Ascending aorta (tissue), 2 donors: ENCODE measurements at regions not wholly inside any gene's neighbourhood (a gene's known extent, or its start where the extent isn't known, plus 50 kb on each side); places are given as distances from the start of the nearest gene placed in this dataset.

Experiments
- DNase-seq, 2 donors: peaks; one replicate each; pipeline ENCODE4 v3.0.0-alpha.2; 2019; ENCODE audit warnings: low spot score in 2 of 2
- H3K27ac ChIP-seq, 2 donors: fragments of 200-600 bp; sonication (generic); one replicate each; pipeline ENCODE4 v1.5.1; 2016 to 2017; ENCODE audit warnings: mild to moderate bottlenecking in 1 of 2
- H3K27me3 ChIP-seq: fragments of 200-600 bp; sonication (generic); one replicate; pipeline ENCODE4 v1.5.1; 2017
- H3K36me3 ChIP-seq, 2 donors: fragments of 200-600 bp; sonication (generic); one replicate each; pipeline ENCODE4 v1.5.1; 2016
- H3K4me1 ChIP-seq, 2 donors: fragments of 200-600 bp; sonication (generic); one replicate each; pipeline ENCODE4 v1.5.1; 2016 to 2017; ENCODE audit warnings: mild to moderate bottlenecking in 1 of 2
- H3K4me3 ChIP-seq, 2 donors: fragments of 200-600 bp; sonication (generic); one replicate each; pipeline ENCODE4 v1.5.1; 2016 to 2017; ENCODE audit warnings: mild to moderate bottlenecking in 1 of 2
- H3K9me3 ChIP-seq, 2 donors: fragments of 200-600 bp; sonication (generic); one replicate each; pipeline ENCODE4 v1.5.1; 2016
- CTCF ChIP-seq, 3 experiments: fragments of 200-600 bp in 2 of 3; fragments of 450-650 bp in 1 of 3; sonication (generic) in 2 of 3; IDR thresholded peaks; one replicate each; pipeline ENCODE4 v1.5.1; 2016 to 2019; ENCODE audit warnings: antibody characterized with exemption in 3 of 3, mild to moderate bottlenecking in 1 of 3, moderate library complexity in 1 of 3
- intact Hi-C: fragments of 100-400 bp; cut with DNase I; formaldehyde crosslinking; loops from one replicate; pipeline ENCODE4 v1.15.1; 2023

DNA sequence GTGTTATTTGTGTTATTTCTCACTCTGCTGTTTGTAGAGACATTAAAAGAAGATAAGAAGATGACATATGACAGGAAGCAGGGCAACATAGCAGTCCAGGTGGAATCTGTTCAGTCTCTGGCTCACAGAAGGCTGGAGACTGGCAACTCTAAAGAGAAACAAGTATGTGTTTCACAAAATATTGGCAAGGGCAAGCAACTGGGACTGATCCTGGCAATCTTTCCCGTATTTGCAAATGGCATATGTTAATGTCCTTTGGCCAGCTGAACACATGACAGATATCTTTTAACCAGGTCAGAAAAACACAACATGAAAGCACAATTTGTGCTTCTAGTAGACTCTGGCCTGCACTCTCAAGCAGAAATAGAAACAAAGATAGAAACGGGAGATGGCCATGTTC, 1354.1 kb upstream of the EPHA6 start:
- no peaks in the 10 kb centered on the region for H3K9me3 ChIP-seq
- H3K4me1 ChIP-seq = no peaks in the 10 kb centered on the region
- TF ChIP-seq CTCF (IDR thresholded peaks at IDR 0.05) = no peak
- intact Hi-C loops = no loop called here
- no peak overlapping the region for H3K27ac ChIP-seq
- no peaks in the 10 kb centered on the region for H3K36me3 ChIP-seq
- no peaks in the 10 kb centered on the region for H3K27me3 ChIP-seq
- DNase-seq = no peak
- H3K4me3 ChIP-seq = no peak overlapping the region

DNA sequence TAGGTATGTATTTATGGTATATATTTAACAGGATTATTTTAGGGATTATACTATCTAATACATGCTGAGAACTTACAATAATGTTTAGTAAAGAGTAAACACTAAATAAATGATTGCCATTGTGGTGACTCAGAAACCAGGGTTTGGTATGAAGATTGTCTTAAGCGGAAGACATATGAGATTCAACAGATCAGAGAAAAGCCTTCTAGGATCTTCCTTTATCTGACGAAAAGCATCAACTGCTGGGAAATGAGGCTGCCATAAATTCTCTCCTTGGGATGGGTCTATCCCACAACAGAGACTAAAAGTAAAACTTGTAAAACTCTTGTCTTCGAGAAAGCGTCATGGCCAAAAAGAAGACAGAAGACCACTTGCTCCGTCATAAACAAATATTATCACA, 1352.2 kb upstream of the EPHA6 start:
- Histone ChIP-seq H3K4me1 (no peaks in the 10 kb centered on the region), H3K9me3 (no peaks in the 10 kb centered on the region), H3K4me3 (no peak overlapping the region), H3K27me3 (no peaks in the 10 kb centered on the region), H3K36me3 (no peaks in the 10 kb centered on the region), H3K27ac (no peak overlapping the region)
- TF ChIP-seq CTCF (IDR thresholded peaks at IDR 0.05) = no peak
- intact Hi-C loops = no loop called here
- no peak for DNase-seq

DNA sequence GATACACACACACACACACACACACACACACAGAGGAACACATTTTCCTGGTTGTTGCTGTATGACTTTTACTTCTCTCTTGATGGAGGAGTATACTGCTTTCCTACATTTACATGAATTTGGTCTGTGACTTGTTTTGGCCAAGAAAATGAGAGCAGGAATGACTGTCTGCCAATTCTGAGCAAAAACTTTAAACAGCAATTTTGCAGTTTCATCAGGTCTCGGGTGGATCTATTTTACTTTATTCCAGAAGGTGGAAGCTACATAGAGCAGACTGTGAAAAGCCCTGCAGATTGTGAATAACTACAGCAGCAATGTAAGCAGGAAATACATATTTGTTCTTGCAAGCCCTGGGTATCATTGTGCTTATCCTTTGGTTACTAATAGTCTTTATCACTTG, 1350.0 kb upstream of the EPHA6 start:
- Histone ChIP-seq H3K36me3 (no peaks in the 10 kb centered on the region), H3K4me3 (no peak overlapping the region), H3K27ac (no peak overlapping the region), H3K27me3 (no peaks in the 10 kb centered on the region), H3K4me1 (no peaks in the 10 kb centered on the region), H3K9me3 (no peaks in the 10 kb centered on the region)
- intact Hi-C loops = no loop called here
- DNase-seq = no peak
- TF ChIP-seq CTCF (IDR thresholded peaks at IDR 0.05) = no peak

- no peak for DNase-seq
- TF ChIP-seq CTCF (IDR thresholded peaks at IDR 0.05) = no peak
These were observed 1346.1 kb upstream of the EPHA6 start for GRCh38 chr3:95468331-95468730.

DNA sequence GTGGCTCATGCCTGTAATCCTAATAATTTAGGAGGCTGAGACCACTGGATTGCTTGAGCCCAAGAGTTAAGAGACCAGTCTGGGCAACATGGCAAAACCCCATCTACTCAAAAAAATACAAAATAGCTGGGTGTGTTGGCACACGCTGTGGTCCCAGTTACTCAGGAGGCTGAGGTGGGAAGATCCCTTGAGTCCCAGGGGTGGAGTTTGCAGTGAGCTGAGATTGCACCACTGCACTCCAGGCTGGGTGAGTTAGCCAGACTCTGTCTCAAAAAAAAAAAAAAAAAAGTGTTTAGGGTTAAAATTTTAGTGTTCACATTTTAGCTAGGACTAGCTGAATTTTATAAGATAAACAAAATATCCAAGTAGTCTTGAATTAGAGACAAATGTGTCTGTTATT, 1340.1 kb upstream of the EPHA6 start:
- DNase-seq = no peak
- no peaks in the 10 kb centered on the region for H3K9me3 ChIP-seq
- intact Hi-C loops = no loop called here
- H3K4me3 ChIP-seq = no peak overlapping the region
- no peaks in the 10 kb centered on the region for H3K36me3 ChIP-seq
- no peaks in the 10 kb centered on the region for H3K27me3 ChIP-seq
- no peak overlapping the region for H3K27ac ChIP-seq
- no peak for TF ChIP-seq CTCF (IDR thresholded peaks at IDR 0.05)
- no peaks in the 10 kb centered on the region for H3K4me1 ChIP-seq

More at GRCh38 chr3:95468331-95468730, 1346.1 kb upstream of the EPHA6 start:
- no peak overlapping the region for H3K4me3 ChIP-seq
- H3K27me3 ChIP-seq = no peaks in the 10 kb centered on the region
- intact Hi-C loops = no loop called here
- H3K4me1 ChIP-seq = no peaks in the 10 kb centered on the region
- H3K36me3 ChIP-seq = no peaks in the 10 kb centered on the region
- H3K27ac ChIP-seq = no peak overlapping the region
- H3K9me3 ChIP-seq = no peaks in the 10 kb centered on the region

DNA sequence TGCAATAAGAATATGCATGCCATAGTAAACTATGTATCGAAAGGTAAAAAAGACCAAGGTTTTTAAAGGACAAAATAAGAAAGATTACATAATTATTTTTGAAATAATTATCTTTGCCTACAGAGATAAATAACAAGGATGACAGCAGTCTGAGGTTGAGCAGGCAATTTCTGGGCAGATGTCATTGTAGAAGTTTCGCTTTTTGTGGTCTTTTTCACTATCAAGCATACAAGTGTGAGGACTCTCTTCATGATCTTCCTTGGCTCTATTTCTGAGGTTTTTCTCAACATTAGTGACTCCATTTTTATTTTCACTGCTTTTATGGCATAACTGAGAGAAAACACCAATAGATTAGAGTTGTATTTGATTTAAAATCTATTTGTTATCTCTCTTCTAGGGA, 1337.9 kb upstream of the EPHA6 start:
- no peaks in the 10 kb centered on the region for H3K9me3 ChIP-seq
- no peaks in the 10 kb centered on the region for H3K4me1 ChIP-seq
- no peak for TF ChIP-seq CTCF (IDR thresholded peaks at IDR 0.05)
- no peak overlapping the region for H3K27ac ChIP-seq
- no peaks in the 10 kb centered on the region for H3K27me3 ChIP-seq
- no peaks in the 10 kb centered on the region for H3K36me3 ChIP-seq
- no peak for DNase-seq
- intact Hi-C loops = no loop called here
- no peak overlapping the region for H3K4me3 ChIP-seq
